ENCODE measurements at regions not wholly inside any gene's neighbourhood (a gene's known extent, or its start where the extent isn't known, plus 50 kb on each side); places are given as distances from the start of the nearest gene placed in this dataset.

DNA sequence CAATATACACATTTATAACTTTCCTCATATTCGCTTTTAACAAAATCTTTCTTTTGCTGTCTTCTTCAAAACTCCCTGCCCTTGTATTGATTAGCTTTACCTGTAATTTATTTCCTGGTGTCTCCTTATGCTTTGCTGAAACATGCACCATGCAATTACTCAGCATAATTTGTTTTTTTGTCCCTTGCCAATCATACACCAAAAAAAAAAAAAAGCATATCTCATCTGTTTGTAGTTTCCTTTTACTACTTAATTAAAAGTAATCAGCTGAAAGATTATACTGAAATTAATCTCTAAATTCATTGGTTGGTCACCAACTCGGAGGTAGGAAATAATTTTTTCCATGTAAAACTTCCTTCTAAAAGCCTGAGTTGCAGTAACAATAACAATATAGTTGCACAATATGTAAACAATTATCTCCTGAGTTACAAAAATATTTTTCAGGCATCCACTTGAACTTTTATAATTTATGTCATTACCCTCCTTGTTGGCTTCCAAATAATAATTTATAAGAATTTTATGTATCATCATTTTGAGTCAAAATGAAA is 53.0 kb upstream of the ROCK1 start:
- no peaks in the 10 kb centered on the region for H3K9me3 ChIP-seq (ENCODE audit: low read length)
- H3K4me1 ChIP-seq (ENCODE audit: insufficient read depth, low read length, poor library complexity, severe bottlenecking) = no peaks in the 10 kb centered on the region
- no peak overlapping the region for H3K4me2 ChIP-seq (ENCODE audit: low read length)
- no peak overlapping the region for H3K27ac ChIP-seq (ENCODE audit: low read depth, low read length, poor library complexity, severe bottlenecking)
- POLR2A ChIA-PET = no interaction called here
- intact Hi-C loops (cut with micrococcal nuclease; ENCODE audit: unreplicated experiment) = no loop called here
- BruUV-seq (replicated peaks) = no TSS peak
- H3K79me2 ChIP-seq (ENCODE audit: insufficient read depth, low read depth, low read length) = no peaks in the 10 kb centered on the region; the same call in 1 of the 2 replicates
- H3K9me2 ChIP-seq (ENCODE audit: insufficient read depth, low read length) = no peaks in the 10 kb centered on the region
- CTCF ChIA-PET (ENCODE audit: unreplicated experiment) = no interaction called here
- no peak overlapping the region for H3K4me3 ChIP-seq (ENCODE audit: low read depth, low read length, poor library complexity, severe bottlenecking)
- TF ChIP-seq, protein P1, sequence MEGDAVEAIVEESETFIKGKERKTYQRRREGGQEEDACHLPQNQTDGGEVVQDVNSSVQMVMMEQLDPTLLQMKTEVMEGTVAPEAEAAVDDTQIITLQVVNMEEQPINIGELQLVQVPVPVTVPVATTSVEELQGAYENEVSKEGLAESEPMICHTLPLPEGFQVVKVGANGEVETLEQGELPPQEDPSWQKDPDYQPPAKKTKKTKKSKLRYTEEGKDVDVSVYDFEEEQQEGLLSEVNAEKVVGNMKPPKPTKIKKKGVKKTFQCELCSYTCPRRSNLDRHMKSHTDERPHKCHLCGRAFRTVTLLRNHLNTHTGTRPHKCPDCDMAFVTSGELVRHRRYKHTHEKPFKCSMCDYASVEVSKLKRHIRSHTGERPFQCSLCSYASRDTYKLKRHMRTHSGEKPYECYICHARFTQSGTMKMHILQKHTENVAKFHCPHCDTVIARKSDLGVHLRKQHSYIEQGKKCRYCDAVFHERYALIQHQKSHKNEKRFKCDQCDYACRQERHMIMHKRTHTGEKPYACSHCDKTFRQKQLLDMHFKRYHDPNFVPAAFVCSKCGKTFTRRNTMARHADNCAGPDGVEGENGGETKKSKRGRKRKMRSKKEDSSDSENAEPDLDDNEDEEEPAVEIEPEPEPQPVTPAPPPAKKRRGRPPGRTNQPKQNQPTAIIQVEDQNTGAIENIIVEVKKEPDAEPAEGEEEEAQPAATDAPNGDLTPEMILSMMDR (conservative IDR thresholded peaks at IDR 0.05; ENCODE audit: low read length) = no peak
- TF ChIP-seq EZH2phosphoT487 (IDR thresholded peaks at IDR 0.05; ENCODE audit: borderline replicate concordance, low read depth, low read length) = no peak
- no peaks in the 10 kb centered on the region for H4K20me1 ChIP-seq (ENCODE audit: insufficient read depth, low read length)
- no peaks in the 10 kb centered on the region for H3K36me3 ChIP-seq (ENCODE audit: insufficient read depth, low read length)
- no peak for DNase-seq (ENCODE audit: low spot score)
- no peak overlapping the region for H2AFZ ChIP-seq (ENCODE audit: low read length)

DNA sequence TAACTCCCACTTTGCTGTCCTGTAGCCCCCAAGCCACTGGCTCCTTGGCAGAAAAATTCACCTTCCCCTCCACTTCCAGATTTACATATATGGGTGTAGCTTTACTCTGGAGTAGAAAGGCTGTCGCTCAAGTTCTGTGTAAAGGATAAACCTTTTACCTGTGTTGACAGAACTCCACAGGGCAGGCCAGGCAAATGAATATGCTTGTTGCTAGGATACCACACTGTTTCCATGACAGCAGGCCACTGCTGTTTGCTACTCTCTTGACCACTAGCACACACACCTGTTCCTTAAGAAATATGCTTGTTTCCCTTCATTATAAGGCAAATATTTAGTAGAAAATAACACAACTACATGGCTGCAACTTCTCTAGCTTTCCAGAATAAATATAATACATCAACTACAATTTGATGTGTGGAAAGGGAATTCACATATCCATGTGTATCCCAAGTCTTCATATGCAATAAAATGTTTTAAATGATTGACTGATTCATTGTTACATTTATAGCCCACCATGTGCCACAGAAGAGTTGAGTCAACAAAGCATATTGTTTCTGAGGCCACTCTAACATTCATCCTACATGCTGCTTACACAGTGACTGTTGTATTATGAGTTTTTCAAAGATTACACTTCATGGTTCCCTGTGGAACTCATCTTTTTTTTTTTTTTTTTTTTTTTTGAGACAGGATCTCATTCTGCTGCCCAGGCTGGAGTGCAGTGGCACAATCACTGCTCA is 56.2 kb upstream of the ROCK1 start:
- TF ChIP-seq, protein P1 (conservative IDR thresholded peaks at IDR 0.05; ENCODE audit: low read length) = no peak
- TF ChIP-seq EZH2phosphoT487 (IDR thresholded peaks at IDR 0.05; ENCODE audit: borderline replicate concordance, low read depth, low read length) = no peak
- Histone ChIP-seq H3K9me3 (ENCODE audit: low read length) (no peaks in the 10 kb centered on the region), H3K9me2 (ENCODE audit: insufficient read depth, low read length) (no peaks in the 10 kb centered on the region), H4K20me1 (ENCODE audit: insufficient read depth, low read length) (no peaks in the 10 kb centered on the region), H3K4me2 (ENCODE audit: low read length) (no peak overlapping the region), H3K27ac (ENCODE audit: low read depth, low read length, poor library complexity, severe bottlenecking) (no peak overlapping the region), H3K4me3 (ENCODE audit: low read depth, low read length, poor library complexity, severe bottlenecking) (no peak overlapping the region), H3K79me2 (ENCODE audit: insufficient read depth, low read depth, low read length) (no peaks in the 10 kb centered on the region; the same call in 1 of the 2 replicates), H3K36me3 (ENCODE audit: insufficient read depth, low read length) (no peaks in the 10 kb centered on the region), H3K4me1 (ENCODE audit: insufficient read depth, low read length, poor library complexity, severe bottlenecking) (no peaks in the 10 kb centered on the region), H2AFZ (ENCODE audit: low read length) (no peak overlapping the region)
- intact Hi-C loops (cut with micrococcal nuclease; ENCODE audit: unreplicated experiment) = no loop called here
- POLR2A ChIA-PET = interaction anchor here (0.8 kb wide), 1 partner anchor 144 kb away, joined by 4 read pairs; no protein-coding TSS in a partner anchor
- CTCF ChIA-PET (ENCODE audit: unreplicated experiment) = no interaction called here
- DNase-seq (ENCODE audit: low spot score) = no peak
- BruUV-seq (replicated peaks) = no TSS peak

DNA sequence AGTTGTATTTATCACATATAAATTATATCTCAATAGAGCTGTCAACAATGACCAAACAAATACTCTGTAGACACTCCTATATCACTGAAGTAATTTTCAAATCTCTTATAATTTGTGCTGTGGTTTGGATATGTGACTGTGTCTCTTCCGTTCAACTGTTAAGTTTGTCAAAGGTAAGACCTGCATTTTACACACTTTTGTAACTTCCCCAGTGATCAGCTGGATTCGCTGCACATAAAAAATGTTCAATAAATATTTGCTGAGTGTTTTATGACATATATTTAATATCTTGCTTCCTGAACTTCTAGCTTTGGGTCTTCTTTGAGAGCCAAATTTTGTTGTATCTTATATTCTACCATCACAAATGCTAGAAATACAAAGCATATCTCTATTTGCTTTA is 57.3 kb upstream of the ROCK1 start:
- Histone ChIP-seq H3K9me2 (ENCODE audit: insufficient read depth, low read length) (no peaks in the 10 kb centered on the region), H2AFZ (ENCODE audit: low read length) (no peak overlapping the region), H3K4me2 (ENCODE audit: low read length) (no peak overlapping the region), H3K27ac (ENCODE audit: low read depth, low read length, poor library complexity, severe bottlenecking) (no peak overlapping the region), H3K36me3 (ENCODE audit: insufficient read depth, low read length) (no peaks in the 10 kb centered on the region), H3K9me3 (ENCODE audit: low read length) (no peaks in the 10 kb centered on the region), H3K4me1 (ENCODE audit: insufficient read depth, low read length, poor library complexity, severe bottlenecking) (no peaks in the 10 kb centered on the region), H3K79me2 (ENCODE audit: insufficient read depth, low read depth, low read length) (no peaks in the 10 kb centered on the region; the same call in 1 of the 2 replicates), H3K4me3 (ENCODE audit: low read depth, low read length, poor library complexity, severe bottlenecking) (no peak overlapping the region), H4K20me1 (ENCODE audit: insufficient read depth, low read length) (no peaks in the 10 kb centered on the region)
- ChIA-PET POLR2A (interaction anchor here (0.7 kb wide), 1 partner anchor 9 kb away, joined by 5 read pairs; no protein-coding TSS in a partner anchor), CTCF (ENCODE audit: unreplicated experiment) (no interaction called here)
- BruUV-seq (replicated peaks) = no TSS peak
- intact Hi-C loops (cut with micrococcal nuclease; ENCODE audit: unreplicated experiment) = no loop called here
- DNase-seq (ENCODE audit: low spot score) = no peak
- TF ChIP-seq, protein P1 (conservative IDR thresholded peaks at IDR 0.05; ENCODE audit: low read length) = no peak
- TF ChIP-seq EZH2phosphoT487 (IDR thresholded peaks at IDR 0.05; ENCODE audit: borderline replicate concordance, low read depth, low read length) = no peak
